GM10248 (cell line): ENCODE measurements at regions not wholly inside any gene's neighbourhood (a gene's known extent, or its start where the extent isn't known, plus 50 kb on each side); places are given as distances from the start of the nearest gene placed in this dataset.

ENCODE experiments used
- CTCF ChIA-PET: fragments of 300-600 bp; sonication (Branson Sonifier 250); formaldehyde crosslinking; extraction: SDS; loops from one replicate; lab custom pipeline; 2021; ENCODE audit warnings: antibody characterized with exemption; lab: Yijun Ruan, JAX
- POLR2A ChIA-PET: fragments of 350-650 bp; sonication (Branson Sonifier 250); formaldehyde crosslinking; extraction: SDS; loops from one replicate; lab custom pipeline; 2020; ENCODE audit warnings: antibody characterized with exemption; lab: Yijun Ruan, JAX
- DNase-seq: peaks from one replicate; pipeline ENCODE4 v3.0.0; 2012; ENCODE audit errors: extremely low spot score
- CTCF ChIP-seq: IDR thresholded peaks from 2 replicates; pipeline ENCODE4 v1.5.1; 2012; ENCODE audit warnings: mild to moderate bottlenecking, low read depth; ENCODE audit errors: extremely low read depth, missing control alignments, control extremely low read depth

GRCh38 chr2:15817748-15818147 lies 122.6 kb upstream of the MYCN start:
- CTCF ChIA-PET: interaction anchor here (2.4 kb wide), 1 partner anchor 24 kb away, joined by 7 read pairs; no protein-coding TSS in a partner anchor
- TF ChIP-seq CTCF: no peak
- POLR2A ChIA-PET: no interaction called here
- no peak for DNase-seq

- ChIA-PET CTCF (no interaction called here), POLR2A (no interaction called here)
- no peak for DNase-seq
- no peak for TF ChIP-seq CTCF
Observed at GRCh38 chr2:15818318-15818753, 122.0 kb upstream of the MYCN start.

GRCh38 chr2:15818881-15819280 lies 121.5 kb upstream of the MYCN start:
- ChIA-PET POLR2A (no interaction called here), CTCF (interaction anchor here (1.3 kb wide), 1 partner anchor 11 kb away, joined by 3 read pairs; no protein-coding TSS in a partner anchor)
- DNase-seq: no peak
- no peak for TF ChIP-seq CTCF

- DNase-seq: no peak
- POLR2A ChIA-PET: interaction anchor here (0.6 kb wide), 1 partner anchor 137 kb away, joined by 3 read pairs; no protein-coding TSS in a partner anchor
- no peak for TF ChIP-seq CTCF
- CTCF ChIA-PET: interaction anchor here (1.3 kb wide), 1 partner anchor 10 kb away, joined by 3 read pairs; no protein-coding TSS in a partner anchor
Observed at GRCh38 chr2:15819562-15820256, 120.6 kb upstream of the MYCN start.

- no peak for DNase-seq
- ChIA-PET CTCF (interaction anchor here (1.2 to 1.4 kb wide), 3 partner anchors 10 to 35 kb away, joined by 3 to 4 read pairs (median 3); no protein-coding TSS in a partner anchor), POLR2A (no interaction called here)
- no peak for TF ChIP-seq CTCF
Observed at GRCh38 chr2:15820257-15820566, 120.1 kb upstream of the MYCN start.

- TF ChIP-seq CTCF: no peak
- ChIA-PET CTCF (interaction anchor here (1.2 to 1.4 kb wide), 2 partner anchors 26 to 36 kb away, joined by 3 to 4 read pairs; no protein-coding TSS in a partner anchor), POLR2A (no interaction called here)
- no peak for DNase-seq
Observed at GRCh38 chr2:15820927-15821326, 119.4 kb upstream of the MYCN start.
